GM21515 (cell line): ENCODE measurements at regions not wholly inside any gene's neighbourhood (a gene's known extent, or its start where the extent isn't known, plus 50 kb on each side); places are given as distances from the start of the nearest gene placed in this dataset.

Experiments
- ATAC-seq: cut with Tn5 transposase; IDR thresholded peaks from one replicate; pipeline ENCODE4 v1.9.1; 2021; ENCODE audit not compliant: unreplicated experiment

GRCh38 chr1:208923456-208923855 is 660.1 kb upstream of the CAMK1G start:
- no peak for ATAC-seq

GRCh38 chr1:208923946-208924720 is 659.4 kb upstream of the CAMK1G start:
- no peak for ATAC-seq

- no peak for ATAC-seq
These were observed 658.6 kb upstream of the CAMK1G start for GRCh38 chr1:208924928-208925327.

- no peak for ATAC-seq
These were observed 655.0 kb upstream of the CAMK1G start for GRCh38 chr1:208928349-208929010.

DNA sequence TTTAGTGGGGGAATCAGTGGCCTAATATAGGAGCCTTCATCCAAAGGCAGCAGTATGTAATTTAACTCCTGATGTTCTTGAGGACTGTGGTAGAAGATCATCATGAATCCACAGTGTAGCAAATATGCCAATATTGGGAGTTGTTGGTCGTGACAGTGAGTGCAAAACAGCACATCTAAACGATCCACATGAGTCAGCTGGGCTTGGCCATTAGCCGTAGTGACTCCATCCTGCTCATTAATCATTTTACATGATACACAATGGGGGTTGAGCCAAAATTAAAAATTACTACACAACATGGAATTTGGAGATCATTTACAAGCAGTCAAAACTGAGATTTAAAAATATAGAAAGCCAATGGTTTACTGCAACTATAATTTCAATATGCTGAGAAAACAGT is 653.9 kb upstream of the CAMK1G start:
- no peak for ATAC-seq

- no peak for ATAC-seq
These were observed 651.6 kb upstream of the CAMK1G start for GRCh38 chr1:208931936-208932335.

DNA sequence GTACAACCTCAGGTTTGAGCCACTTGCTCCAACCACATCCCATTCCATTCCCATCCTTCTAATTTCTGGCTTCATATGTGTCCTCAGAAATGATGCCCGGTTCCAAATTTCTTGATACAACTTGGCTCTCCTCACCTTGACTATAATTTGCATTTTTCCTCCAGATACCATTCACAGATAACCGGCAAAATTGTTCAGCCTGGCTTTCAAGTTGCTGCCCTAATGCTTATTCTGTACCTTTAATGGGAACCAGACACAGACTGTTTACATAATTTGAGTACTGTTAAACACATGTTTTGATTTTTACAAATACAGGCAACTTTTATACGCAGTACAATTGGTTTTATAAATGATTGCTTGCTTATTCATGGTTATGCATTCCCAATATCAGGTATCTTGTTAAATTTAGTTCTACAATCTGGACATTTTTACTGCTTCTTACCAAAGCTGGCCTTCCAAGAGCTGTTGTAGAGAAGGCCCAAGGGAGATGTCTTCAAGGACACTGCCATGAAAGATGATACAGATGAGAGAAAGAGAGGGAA is 649.5 kb upstream of the CAMK1G start:
- no peak for ATAC-seq

GRCh38 chr1:208934933-208935332 is 648.6 kb upstream of the CAMK1G start:
- no peak for ATAC-seq

DNA sequence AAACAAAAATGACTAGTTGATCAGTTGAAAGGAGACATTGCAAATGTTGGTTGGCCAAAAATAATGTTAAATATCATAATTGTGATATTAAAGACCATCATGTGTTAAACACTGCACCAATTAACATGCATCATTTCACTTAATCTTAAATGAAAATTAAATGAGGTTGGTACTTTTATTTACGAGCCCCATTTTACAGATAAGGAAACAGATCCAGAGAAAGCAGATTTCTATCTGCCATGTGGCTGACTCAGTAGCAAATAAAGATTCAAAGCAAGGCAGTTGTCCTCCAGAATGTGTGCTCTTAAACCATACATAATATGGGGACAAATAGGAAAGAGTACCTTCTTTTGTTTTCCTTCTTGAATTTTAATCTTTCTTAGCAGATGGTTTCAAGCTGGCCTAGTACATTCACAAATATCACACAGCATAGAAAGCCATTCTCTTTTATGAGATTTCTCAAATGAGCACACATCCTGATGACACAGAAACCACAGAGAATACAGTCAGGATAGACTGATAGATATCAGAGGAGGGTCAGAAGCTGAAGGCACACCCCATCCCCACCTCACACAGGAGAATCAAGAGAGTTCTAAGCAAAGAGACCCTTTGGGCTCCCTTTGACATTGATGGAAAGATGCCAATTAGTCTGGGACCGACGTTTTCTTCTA is 647.9 kb upstream of the CAMK1G start:
- ATAC-seq: no peak

DNA sequence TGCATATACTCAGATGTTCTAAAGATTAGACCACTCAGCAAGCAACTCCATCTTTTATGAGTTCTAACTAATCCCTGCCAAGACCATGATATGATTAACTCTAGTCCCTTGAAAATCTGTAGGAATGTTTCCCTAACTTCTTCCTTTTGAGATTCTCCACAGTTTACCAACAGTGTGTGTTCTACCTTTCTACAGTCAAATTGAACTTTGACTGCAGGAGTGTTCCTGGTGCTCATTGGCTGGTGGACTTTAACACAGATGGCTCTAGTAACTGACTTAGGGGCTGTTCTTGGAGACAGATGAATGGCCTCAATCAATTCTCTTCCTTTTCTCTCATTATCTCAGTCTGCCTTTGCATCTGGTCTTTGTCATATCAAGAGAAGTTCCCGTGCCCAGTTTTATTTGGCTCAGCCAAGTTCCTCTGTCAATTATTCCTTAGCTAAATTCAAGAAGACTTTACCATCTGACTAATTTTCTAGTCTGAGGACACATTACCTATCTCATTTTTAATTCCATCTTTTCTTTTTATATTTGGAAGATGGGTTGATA is 643.9 kb upstream of the CAMK1G start:
- no peak for ATAC-seq

DNA sequence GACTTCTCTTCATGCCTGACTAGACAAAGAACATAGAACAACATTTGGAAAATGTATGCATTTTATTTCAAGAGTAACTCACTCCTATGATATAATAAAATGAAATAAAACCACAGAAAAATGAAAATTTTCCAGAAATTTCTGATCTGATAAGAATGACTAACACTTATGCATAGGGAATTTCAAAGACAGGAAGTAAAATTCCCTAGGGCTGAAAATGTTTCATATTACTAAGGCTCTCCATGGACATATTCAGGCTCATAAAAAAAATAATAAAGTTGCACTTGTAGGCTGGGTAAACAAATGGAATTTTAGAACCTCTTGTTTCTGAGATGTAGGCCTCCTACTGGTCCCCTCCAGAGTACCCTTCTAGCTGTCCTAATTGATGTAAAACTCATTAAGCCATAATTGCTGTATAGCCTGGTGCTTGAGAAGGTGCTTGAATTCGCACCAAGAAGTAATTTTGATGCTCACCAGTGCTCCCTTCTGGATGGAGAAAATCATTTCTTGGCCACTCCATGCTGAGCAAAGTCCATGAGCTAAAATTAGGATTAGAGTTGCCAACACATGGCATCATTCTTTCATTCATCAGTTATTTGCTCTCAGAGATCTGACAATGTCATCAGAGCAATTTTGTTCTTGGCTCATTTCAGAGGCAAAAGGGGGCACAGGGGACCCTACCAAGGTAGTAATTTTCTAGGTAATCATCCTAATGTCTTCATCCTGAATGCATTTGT is 641.0 kb upstream of the CAMK1G start:
- ATAC-seq: no peak

DNA sequence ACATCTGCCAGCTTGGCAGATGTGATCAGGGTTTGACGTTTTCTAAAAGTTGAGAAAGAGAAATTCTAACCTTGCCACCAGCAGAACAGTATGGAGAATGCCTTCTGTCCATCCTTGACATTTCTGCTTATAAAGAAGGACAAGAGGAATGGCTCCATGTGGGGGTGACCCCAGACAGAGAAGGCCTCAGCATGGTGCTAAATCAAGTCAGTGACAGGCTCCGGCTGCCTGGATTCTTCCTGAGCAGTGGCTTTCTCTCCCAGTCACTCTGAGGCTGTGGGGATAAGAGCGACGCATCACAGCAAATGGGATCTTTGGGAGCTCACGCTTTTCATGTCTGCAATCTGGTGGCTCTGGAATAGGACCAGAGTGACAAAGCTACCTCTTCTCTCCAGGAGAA is 640.2 kb upstream of the CAMK1G start:
- no peak for ATAC-seq

GRCh38 chr1:208944981-208945451 is 638.5 kb upstream of the CAMK1G start:
- no peak for ATAC-seq

- no peak for ATAC-seq
These were observed 633.3 kb upstream of the CAMK1G start for GRCh38 chr1:208950206-208950605.

GRCh38 chr1:208951026-208951525 is 632.4 kb upstream of the CAMK1G start:
- ATAC-seq: no peak

DNA sequence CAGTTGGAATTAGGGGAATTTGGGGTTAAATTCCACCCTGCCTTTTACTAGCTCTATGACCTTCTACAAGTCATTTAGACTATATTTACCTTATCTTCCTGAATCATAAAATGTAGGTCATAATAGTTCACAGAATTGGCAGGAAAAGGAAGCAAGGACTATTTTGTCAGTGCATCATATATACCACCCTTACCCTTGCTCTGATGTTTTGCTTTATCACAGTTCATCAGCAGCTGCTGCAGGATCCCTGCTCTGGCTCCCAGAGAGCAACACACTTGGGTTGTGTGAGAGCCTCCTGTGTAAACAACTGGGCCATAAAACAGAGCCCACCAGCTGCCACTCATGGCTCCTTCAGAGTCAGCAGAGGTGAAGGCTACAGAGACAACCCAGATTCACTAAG is 631.6 kb upstream of the CAMK1G start:
- no peak for ATAC-seq

- ATAC-seq: no peak
These were observed 620.6 kb upstream of the CAMK1G start for GRCh38 chr1:208962867-208963266.

- no peak for ATAC-seq
These were observed 618.2 kb upstream of the CAMK1G start for GRCh38 chr1:208965351-208965750.

DNA sequence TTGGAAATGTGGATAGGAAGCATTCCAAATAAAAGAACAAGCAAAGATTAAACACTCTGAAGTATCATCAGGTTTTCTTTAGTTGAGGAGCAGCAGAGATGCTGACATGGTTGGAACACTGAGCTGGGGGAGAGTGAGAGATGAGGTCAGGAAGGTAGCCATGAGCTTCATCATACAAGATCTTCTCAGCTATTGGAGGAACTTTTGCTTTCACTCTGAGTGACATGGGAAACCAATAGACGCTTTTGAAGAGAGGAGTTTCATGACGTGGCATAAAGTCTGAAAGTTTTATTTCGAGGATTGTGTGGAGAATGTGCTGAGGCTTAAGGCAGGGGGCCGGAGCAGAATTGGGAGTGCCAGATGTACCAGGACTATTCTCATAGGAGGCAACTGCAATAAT is 616.2 kb upstream of the CAMK1G start:
- ATAC-seq: no peak

- no peak for ATAC-seq
These were observed 608.8 kb upstream of the CAMK1G start for GRCh38 chr1:208974717-208975116.

GRCh38 chr1:208975456-208975855 is 608.1 kb upstream of the CAMK1G start:
- no peak for ATAC-seq
